ENCODE measurements at regions not wholly inside any gene's neighbourhood (a gene's known extent, or its start where the extent isn't known, plus 50 kb on each side); places are given as distances from the start of the nearest gene placed in this dataset.
"Not testable (repeated sequence)": the region's sequence is repeated elsewhere in the genome, so short reads cannot be mapped to it uniquely, and the experiment has no call there.

- H3K4me1 ChIP-seq (ENCODE audit: control insufficient read depth, insufficient read depth, low read length): peaks cover 7% of the 10 kb centered on the region
- H3K27me3 ChIP-seq (ENCODE audit: control insufficient read depth, insufficient read depth, low read length): no peaks in the 10 kb centered on the region
- no peak overlapping the region for H3K9ac ChIP-seq (ENCODE audit: low read depth, low read length)
- no peak overlapping the region for H3K4me3 ChIP-seq (ENCODE audit: low read depth, low read length)
- H3K36me3 ChIP-seq (ENCODE audit: control insufficient read depth, insufficient read depth, low read length): no peaks in the 10 kb centered on the region
- no peaks in the 10 kb centered on the region for H3K9me3 ChIP-seq (ENCODE audit: control insufficient read depth, insufficient read depth, low read length)
Measured at GRCh38 chr4:66034262-66034661, 364.0 kb upstream of the EPHA5 start.

- no peaks in the 10 kb centered on the region for H3K27me3 ChIP-seq (ENCODE audit: control insufficient read depth, insufficient read depth, low read length)
- H3K4me1 ChIP-seq (ENCODE audit: control insufficient read depth, insufficient read depth, low read length): peaks cover 7% of the 10 kb centered on the region
- no peaks in the 10 kb centered on the region for H3K36me3 ChIP-seq (ENCODE audit: control insufficient read depth, insufficient read depth, low read length)
Measured at GRCh38 chr4:66032571-66032970, 362.3 kb upstream of the EPHA5 start.

GRCh38 chr4:66028668-66029067, 358.4 kb upstream of the EPHA5 start:
- no peaks in the 10 kb centered on the region for H3K9me3 ChIP-seq (ENCODE audit: control insufficient read depth, insufficient read depth, low read length)
- no peak overlapping the region for H3K9ac ChIP-seq (ENCODE audit: low read depth, low read length)
- no peaks in the 10 kb centered on the region for H3K4me1 ChIP-seq (ENCODE audit: control insufficient read depth, insufficient read depth, low read length)
- no peak overlapping the region for H3K4me3 ChIP-seq (ENCODE audit: low read depth, low read length)
- no peaks in the 10 kb centered on the region for H3K27me3 ChIP-seq (ENCODE audit: control insufficient read depth, insufficient read depth, low read length)
- H3K36me3 ChIP-seq (ENCODE audit: control insufficient read depth, insufficient read depth, low read length): no peaks in the 10 kb centered on the region

More at GRCh38 chr4:66032571-66032970, 362.3 kb upstream of the EPHA5 start:
- H3K4me3 ChIP-seq (ENCODE audit: low read depth, low read length): no peak overlapping the region
- H3K9ac ChIP-seq (ENCODE audit: low read depth, low read length): no peak overlapping the region
- H3K9me3 ChIP-seq (ENCODE audit: control insufficient read depth, insufficient read depth, low read length): no peaks in the 10 kb centered on the region

- H3K36me3 ChIP-seq (ENCODE audit: control insufficient read depth, insufficient read depth, low read length): no peaks in the 10 kb centered on the region
- H3K9me3 ChIP-seq (ENCODE audit: control insufficient read depth, insufficient read depth, low read length): no peaks in the 10 kb centered on the region
- no peak overlapping the region for H3K9ac ChIP-seq (ENCODE audit: low read depth, low read length)
- H3K4me1 ChIP-seq (ENCODE audit: control insufficient read depth, insufficient read depth, low read length): no peaks in the 10 kb centered on the region
- H3K4me3 ChIP-seq (ENCODE audit: low read depth, low read length): no peak overlapping the region
- H3K27me3 ChIP-seq (ENCODE audit: control insufficient read depth, insufficient read depth, low read length): no peaks in the 10 kb centered on the region
Measured at GRCh38 chr4:66023061-66023460, 352.8 kb upstream of the EPHA5 start.

- Histone ChIP-seq H3K9ac (ENCODE audit: low read depth, low read length) (no peak overlapping the region), H3K4me1 (ENCODE audit: control insufficient read depth, insufficient read depth, low read length) (peaks cover 6% of the 10 kb centered on the region), H3K36me3 (ENCODE audit: control insufficient read depth, insufficient read depth, low read length) (no peaks in the 10 kb centered on the region), H3K9me3 (ENCODE audit: control insufficient read depth, insufficient read depth, low read length) (no peaks in the 10 kb centered on the region), H3K4me3 (ENCODE audit: low read depth, low read length) (no peak overlapping the region), H3K27me3 (ENCODE audit: control insufficient read depth, insufficient read depth, low read length) (no peaks in the 10 kb centered on the region)
Measured at GRCh38 chr4:66017671-66018070, 347.4 kb upstream of the EPHA5 start.

GRCh38 chr4:66016240-66016639, 346.0 kb upstream of the EPHA5 start:
- H3K27me3 ChIP-seq (ENCODE audit: control insufficient read depth, insufficient read depth, low read length): no peaks in the 10 kb centered on the region
- H3K9ac ChIP-seq (ENCODE audit: low read depth, low read length): no peak overlapping the region
- H3K4me1 ChIP-seq (ENCODE audit: control insufficient read depth, insufficient read depth, low read length): peaks cover 6% of the 10 kb centered on the region
- H3K9me3 ChIP-seq (ENCODE audit: control insufficient read depth, insufficient read depth, low read length): no peaks in the 10 kb centered on the region
- H3K36me3 ChIP-seq (ENCODE audit: control insufficient read depth, insufficient read depth, low read length): no peaks in the 10 kb centered on the region
- no peak overlapping the region for H3K4me3 ChIP-seq (ENCODE audit: low read depth, low read length)

GRCh38 chr4:66014146-66014765, 344.0 kb upstream of the EPHA5 start:
- peaks cover 6% of the 10 kb centered on the region for H3K4me1 ChIP-seq (ENCODE audit: control insufficient read depth, insufficient read depth, low read length)
- no peaks in the 10 kb centered on the region for H3K9me3 ChIP-seq (ENCODE audit: control insufficient read depth, insufficient read depth, low read length)
- H3K36me3 ChIP-seq (ENCODE audit: control insufficient read depth, insufficient read depth, low read length): no peaks in the 10 kb centered on the region
- H3K27me3 ChIP-seq (ENCODE audit: control insufficient read depth, insufficient read depth, low read length): no peaks in the 10 kb centered on the region
- no peak overlapping the region for H3K9ac ChIP-seq (ENCODE audit: low read depth, low read length)
- H3K4me3 ChIP-seq (ENCODE audit: low read depth, low read length): no peak overlapping the region

GRCh38 chr4:66000510-66001117, 330.3 kb upstream of the EPHA5 start:
- Histone ChIP-seq H3K9ac (ENCODE audit: low read depth, low read length) (no peak overlapping the region), H3K4me3 (ENCODE audit: low read depth, low read length) (no peak overlapping the region)

GRCh38 chr4:65999518-65999871, 329.2 kb upstream of the EPHA5 start:
- Histone ChIP-seq H3K36me3 (ENCODE audit: control insufficient read depth, insufficient read depth, low read length) (no peaks in the 10 kb centered on the region), H3K9ac (ENCODE audit: low read depth, low read length) (peak overlapping the region; percentile 65), H3K9me3 (ENCODE audit: control insufficient read depth, insufficient read depth, low read length) (no peaks in the 10 kb centered on the region), H3K4me3 (ENCODE audit: low read depth, low read length) (peak overlapping the region; percentile 61), H3K4me1 (ENCODE audit: control insufficient read depth, insufficient read depth, low read length) (no peaks in the 10 kb centered on the region), H3K27me3 (ENCODE audit: control insufficient read depth, insufficient read depth, low read length) (no peaks in the 10 kb centered on the region)

More at GRCh38 chr4:66000510-66001117, 330.3 kb upstream of the EPHA5 start:
- Histone ChIP-seq H3K9me3 (ENCODE audit: control insufficient read depth, insufficient read depth, low read length) (no peaks in the 10 kb centered on the region), H3K27me3 (ENCODE audit: control insufficient read depth, insufficient read depth, low read length) (no peaks in the 10 kb centered on the region), H3K36me3 (ENCODE audit: control insufficient read depth, insufficient read depth, low read length) (no peaks in the 10 kb centered on the region), H3K4me1 (ENCODE audit: control insufficient read depth, insufficient read depth, low read length) (no peaks in the 10 kb centered on the region)

GRCh38 chr4:65998807-65999517, 328.7 kb upstream of the EPHA5 start:
- peak overlapping the region; percentile 65 for H3K9ac ChIP-seq (ENCODE audit: low read depth, low read length)
- H3K36me3 ChIP-seq (ENCODE audit: control insufficient read depth, insufficient read depth, low read length); H3K27me3 ChIP-seq (ENCODE audit: control insufficient read depth, insufficient read depth, low read length); H3K9me3 ChIP-seq (ENCODE audit: control insufficient read depth, insufficient read depth, low read length); H3K4me1 ChIP-seq (ENCODE audit: control insufficient read depth, insufficient read depth, low read length): not testable (repeated sequence)
- peak overlapping the region; percentile 61 for H3K4me3 ChIP-seq (ENCODE audit: low read depth, low read length)

- H3K9ac ChIP-seq (ENCODE audit: low read depth, low read length): no peak overlapping the region
- H3K27me3 ChIP-seq (ENCODE audit: control insufficient read depth, insufficient read depth, low read length): no peaks in the 10 kb centered on the region
- H3K4me1 ChIP-seq (ENCODE audit: control insufficient read depth, insufficient read depth, low read length): no peaks in the 10 kb centered on the region
- H3K9me3 ChIP-seq (ENCODE audit: control insufficient read depth, insufficient read depth, low read length): no peaks in the 10 kb centered on the region
- H3K36me3 ChIP-seq (ENCODE audit: control insufficient read depth, insufficient read depth, low read length): no peaks in the 10 kb centered on the region
- no peak overlapping the region for H3K4me3 ChIP-seq (ENCODE audit: low read depth, low read length)
Measured at GRCh38 chr4:65983061-65983460, 312.8 kb upstream of the EPHA5 start.

GRCh38 chr4:65976287-65976686, 306.0 kb upstream of the EPHA5 start:
- no peaks in the 10 kb centered on the region for H3K4me1 ChIP-seq (ENCODE audit: control insufficient read depth, insufficient read depth, low read length)
- no peaks in the 10 kb centered on the region for H3K36me3 ChIP-seq (ENCODE audit: control insufficient read depth, insufficient read depth, low read length)
- no peak overlapping the region for H3K4me3 ChIP-seq (ENCODE audit: low read depth, low read length)
- H3K27me3 ChIP-seq (ENCODE audit: control insufficient read depth, insufficient read depth, low read length): no peaks in the 10 kb centered on the region
- H3K9me3 ChIP-seq (ENCODE audit: control insufficient read depth, insufficient read depth, low read length): no peaks in the 10 kb centered on the region
- H3K9ac ChIP-seq (ENCODE audit: low read depth, low read length): no peak overlapping the region

All from iPS-15b (cell line).